Esophagus squamous epithelium (tissue), 5 donors: ENCODE measurements at regions not wholly inside any gene's neighbourhood (a gene's known extent, or its start where the extent isn't known, plus 50 kb on each side); places are given as distances from the start of the nearest gene placed in this dataset.

ENCODE experiments used
- DNase-seq: peaks from one replicate; lab custom pipeline; 2025; lab: John Stamatoyannopoulos, UW
- H3K27ac ChIP-seq, 4 donors: fragments of 200-600 bp; sonication (generic); one replicate each; pipeline ENCODE4 v1.5.1; 2016 to 2019; ENCODE audit warnings: mild to moderate bottlenecking in 1 of 4
- H3K27me3 ChIP-seq, 4 donors: fragments of 200-600 bp; sonication (generic); 1 replicate in 3 of 4; 2 replicates in 1 of 4; pipeline versions ENCODE4 v1.5.1 to v1.6.0; 2017 to 2021; ENCODE audit warnings: antibody characterized with exemption in 1 of 4
- H3K36me3 ChIP-seq, 3 donors: fragments of 200-600 bp; sonication (generic); one replicate each; pipeline ENCODE4 v1.5.1; 2016 to 2019
- H3K4me1 ChIP-seq, 3 donors: fragments of 200-600 bp; sonication (generic); one replicate each; pipeline ENCODE4 v1.5.1; 2017 to 2019
- H3K4me3 ChIP-seq, 4 donors: fragments of 200-600 bp; sonication (generic); 1 replicate in 3 of 4; 2 replicates in 1 of 4; pipeline ENCODE4 v1.5.1; 2016 to 2019; ENCODE audit warnings: mild to moderate bottlenecking in 2 of 4, moderate library complexity in 1 of 4
- H3K9me3 ChIP-seq, 3 donors: fragments of 200-600 bp; sonication (generic); one replicate each; pipeline ENCODE4 v1.5.1; 2016 to 2019
- CTCF ChIP-seq, 6 experiments: fragments of 450-650 bp in 4 of 6; fragments of 200-600 bp in 2 of 6; sonication (generic) in 2 of 6; IDR thresholded peaks; one replicate each; pipeline ENCODE4 v1.5.1; 2016 to 2019; ENCODE audit warnings: antibody characterized with exemption in 6 of 6, mild to moderate bottlenecking in 4 of 6, moderate library complexity in 4 of 6
- POLR2A ChIP-seq, 4 donors: fragments of 450-650 bp; IDR thresholded peaks; one replicate each; pipeline ENCODE4 v1.6.1; 2017; ENCODE audit warnings: antibody characterized with exemption in 4 of 4, mild to moderate bottlenecking in 4 of 4, moderate library complexity in 3 of 4
- WGBS, 2 donors: methylation state at CpG; one replicate each; pipeline ENCODE4 v1.1.5; 2018; 5-methylcytosine and 5-hydroxymethylcytosine counted together
- intact Hi-C: fragments of 100-400 bp; cut with DNase I; formaldehyde crosslinking; loops from one replicate; pipeline ENCODE4 v1.15.0; 2022
- donor health status: DM: yes; HTN: yes; CAD: no.

DNA sequence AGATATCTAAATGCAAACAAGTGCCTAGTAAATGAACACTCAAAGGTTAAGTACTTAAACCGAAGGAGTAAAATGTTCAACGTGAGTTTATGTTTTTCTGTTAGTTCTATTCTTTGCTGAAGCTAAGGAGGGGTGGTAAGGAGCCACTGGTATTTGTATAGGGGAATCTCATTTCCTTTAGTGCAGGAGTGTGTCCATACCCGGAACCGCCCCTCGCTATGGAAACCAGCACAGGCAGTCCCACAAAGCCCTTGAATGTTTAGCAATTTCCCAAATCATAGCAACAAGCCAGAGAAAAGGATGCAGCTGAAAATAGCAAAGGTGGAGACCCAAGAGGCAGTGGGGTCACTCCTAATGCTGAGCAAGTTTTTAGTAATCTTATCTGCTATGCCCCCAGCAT is 78.8 kb upstream of the STK32A start:
- WGBS, 2 donors, result 47 to 55% methylated on average over 5 of the region's 5 CpGs
- no peaks in the 10 kb centered on the region for H3K4me1 ChIP-seq
- H3K4me3 ChIP-seq, result no peak overlapping the region
- intact Hi-C loops, result no loop called here
- no peak for DNase-seq
- H3K9me3 ChIP-seq, result no peaks in the 10 kb centered on the region
- no peak overlapping the region for H3K27ac ChIP-seq
- H3K27me3 ChIP-seq, result no peaks in the 10 kb centered on the region
- no peaks in the 10 kb centered on the region for H3K36me3 ChIP-seq
- TF ChIP-seq CTCF (IDR thresholded peaks at IDR 0.05) (no peak), POLR2A (IDR thresholded peaks at IDR 0.05) (no peak)

- no peaks in the 10 kb centered on the region for H3K27me3 ChIP-seq
- H3K9me3 ChIP-seq, result no peaks in the 10 kb centered on the region
- no peaks in the 10 kb centered on the region for H3K4me1 ChIP-seq
- 32 to 37% methylated on average over 3 of the region's 3 CpGs for WGBS, 2 donors
- H3K27ac ChIP-seq, result no peak overlapping the region
- H3K4me3 ChIP-seq, result no peak overlapping the region
- intact Hi-C loops, result no loop called here
- TF ChIP-seq CTCF (IDR thresholded peaks at IDR 0.05), result no peak
- no peak for TF ChIP-seq POLR2A (IDR thresholded peaks at IDR 0.05)
- DNase-seq, result no peak
- no peaks in the 10 kb centered on the region for H3K36me3 ChIP-seq
Observed at GRCh38 chr5:147160902-147161700, 73.7 kb upstream of the STK32A start.

DNA sequence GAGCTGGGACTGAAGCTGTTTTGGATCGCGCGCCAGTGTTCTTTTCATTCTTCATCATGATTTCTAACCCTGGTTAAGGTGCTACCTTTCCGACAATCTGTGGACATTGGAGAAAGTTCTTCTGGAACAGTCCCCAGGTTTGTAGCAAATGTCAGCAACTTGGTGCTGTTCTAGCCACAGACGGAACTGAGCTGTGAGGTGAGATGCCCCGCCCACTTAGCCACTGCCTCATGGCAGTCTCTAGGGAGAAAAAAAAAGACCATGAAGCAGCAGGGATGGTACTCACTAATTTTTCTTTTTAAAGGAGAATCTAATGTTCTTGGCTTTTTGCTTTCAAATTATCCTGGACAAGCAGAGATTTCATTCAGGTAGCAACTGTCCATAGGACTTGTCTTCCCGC is 72.1 kb upstream of the STK32A start:
- H3K4me3 ChIP-seq, result no peak overlapping the region
- H3K4me1 ChIP-seq, result no peaks in the 10 kb centered on the region
- 73 to 82% methylated on average over 7 of the region's 7 CpGs for WGBS, 2 donors
- no peak for TF ChIP-seq CTCF (IDR thresholded peaks at IDR 0.05)
- TF ChIP-seq POLR2A (IDR thresholded peaks at IDR 0.05), result no peak
- H3K9me3 ChIP-seq, result no peaks in the 10 kb centered on the region
- no peaks in the 10 kb centered on the region for H3K27me3 ChIP-seq
- intact Hi-C loops, result no loop called here
- DNase-seq, result no peak
- H3K36me3 ChIP-seq, result no peaks in the 10 kb centered on the region
- H3K27ac ChIP-seq, result no peak overlapping the region

DNA sequence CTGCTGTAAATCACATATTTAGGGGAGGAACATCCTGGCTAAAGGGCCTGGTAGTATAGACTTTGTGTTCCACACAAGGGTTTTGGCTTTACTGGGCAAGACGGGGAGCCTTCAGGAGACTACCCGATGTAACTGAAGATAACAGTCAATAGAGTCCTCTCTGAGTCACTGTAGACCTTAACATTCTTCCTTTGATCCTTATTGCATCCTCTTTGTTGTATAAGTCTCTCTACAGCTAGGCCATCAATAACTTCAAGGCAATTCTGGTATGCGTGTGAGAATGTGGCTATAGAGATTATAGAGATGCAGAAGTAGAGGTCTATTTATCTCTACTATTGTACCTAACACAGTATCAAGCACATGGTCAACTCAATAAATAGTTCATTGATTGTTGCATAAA is 67.3 kb upstream of the STK32A start:
- WGBS, 2 donors, result 69 to 73% methylated on average over 3 of the region's 3 CpGs
- intact Hi-C loops, result no loop called here

More for the DNA sequence above, 67.3 kb upstream of the STK32A start:
- H3K36me3 ChIP-seq, result no peaks in the 10 kb centered on the region
- no peak for DNase-seq
- no peaks in the 10 kb centered on the region for H3K9me3 ChIP-seq
- H3K4me3 ChIP-seq, result no peak overlapping the region
- H3K4me1 ChIP-seq, result no peaks in the 10 kb centered on the region
- no peaks in the 10 kb centered on the region for H3K27me3 ChIP-seq
- TF ChIP-seq POLR2A (IDR thresholded peaks at IDR 0.05), result no peak
- no peak for TF ChIP-seq CTCF (IDR thresholded peaks at IDR 0.05)
- H3K27ac ChIP-seq, result no peak overlapping the region
